GM21723 (cell line): ENCODE measurements at regions not wholly inside any gene's neighbourhood (a gene's known extent, or its start where the extent isn't known, plus 50 kb on each side); places are given as distances from the start of the nearest gene placed in this dataset.
"Not testable (repeated sequence)": the region's sequence is repeated elsewhere in the genome, so short reads cannot be mapped to it uniquely, and the experiment has no call there.

Experiments
- ATAC-seq: cut with Tn5 transposase; IDR thresholded peaks from one replicate; pipeline ENCODE4 v1.9.1; 2021; ENCODE audit warnings: mild to moderate bottlenecking, moderate library complexity; ENCODE audit not compliant: unreplicated experiment

GRCh38 chr1:67528141-67528540 lies 97.9 kb upstream of the SERBP1 start:
- ATAC-seq = no peak

- ATAC-seq = no peak
These were observed 99.9 kb upstream of the SERBP1 start for GRCh38 chr1:67530071-67530470.

- ATAC-seq = peak; percentile 69
These were observed 102.4 kb upstream of the SERBP1 start for GRCh38 chr1:67532452-67533216.

- no peak for ATAC-seq
These were observed 104.4 kb upstream of the SERBP1 start for GRCh38 chr1:67534627-67535065.

- peak; percentile 86 for ATAC-seq
These were observed 105.3 kb upstream of the SERBP1 start for GRCh38 chr1:67535474-67535873.

GRCh38 chr1:67536957-67537666 lies 106.9 kb upstream of the SERBP1 start:
- no peak for ATAC-seq

GRCh38 chr1:67537667-67538018 lies 107.4 kb upstream of the SERBP1 start:
- no peak for ATAC-seq

- no peak for ATAC-seq
These were observed 110.0 kb upstream of the SERBP1 start for GRCh38 chr1:67540025-67540732.

GRCh38 chr1:67540733-67541125 lies 110.5 kb upstream of the SERBP1 start:
- no peak for ATAC-seq

GRCh38 chr1:67542747-67543146 lies 112.5 kb upstream of the SERBP1 start:
- no peak for ATAC-seq

- no peak for ATAC-seq
These were observed 114.7 kb upstream of the SERBP1 start for GRCh38 chr1:67544921-67545320.

GRCh38 chr1:67545364-67545763 lies 115.2 kb upstream of the SERBP1 start:
- ATAC-seq = no peak

- no peak for ATAC-seq
These were observed 121.2 kb upstream of the SERBP1 start for GRCh38 chr1:67551375-67551774.

GRCh38 chr1:67552336-67552759 lies 122.1 kb upstream of the SERBP1 start:
- ATAC-seq = no peak

GRCh38 chr1:67554204-67554603 lies 124.0 kb upstream of the SERBP1 start:
- not testable (repeated sequence) for ATAC-seq

GRCh38 chr1:67555461-67556296 lies 125.5 kb upstream of the SERBP1 start:
- ATAC-seq = no peak

GRCh38 chr1:67556297-67556900 lies 126.2 kb upstream of the SERBP1 start:
- ATAC-seq = no peak

GRCh38 chr1:67557696-67558448 lies 127.1 kb upstream of the GADD45A start:
- no peak for ATAC-seq

GRCh38 chr1:67558449-67559193 lies 126.4 kb upstream of the GADD45A start:
- ATAC-seq = no peak
